Colonic mucosa (tissue), 4 donors: ENCODE measurements at regions not wholly inside any gene's neighbourhood (a gene's known extent, or its start where the extent isn't known, plus 50 kb on each side); places are given as distances from the start of the nearest gene placed in this dataset.

Experiments
- DNase-seq: peaks from one replicate; pipeline ENCODE4 v3.0.0-alpha.2; 2020
- H3K27ac ChIP-seq: fragments of 200-600 bp; one replicate; pipeline ENCODE4 v1.8.0; 2021
- H3K27me3 ChIP-seq: fragments of 200-600 bp; one replicate; pipeline ENCODE4 v1.8.0; 2021
- H3K36me3 ChIP-seq: fragments of 200-600 bp; one replicate; pipeline ENCODE4 v1.8.0; 2021
- H3K4me1 ChIP-seq: fragments of 200-600 bp; one replicate; pipeline ENCODE4 v1.8.0; 2021; ENCODE audit warnings: mild to moderate bottlenecking
- H3K4me3 ChIP-seq: fragments of 200-600 bp; one replicate; pipeline ENCODE4 v1.8.0; 2021
- H3K9ac ChIP-seq, 2 donors: one replicate each; pipeline ENCODE4 v1.7.0; 2013; ENCODE audit warnings: control low read depth in 2 of 2, low read depth in 2 of 2, low read length in 2 of 2
- H3K9me3 ChIP-seq: fragments of 200-600 bp; one replicate; pipeline ENCODE4 v1.8.0; 2021
- CTCF ChIP-seq: fragments of 200-600 bp; IDR thresholded peaks from one replicate; pipeline ENCODE4 v1.8.0; 2022; ENCODE audit warnings: antibody characterized with exemption, mild to moderate bottlenecking
- intact Hi-C: fragments of 100-400 bp; cut with DNase I; formaldehyde crosslinking; loops from one replicate; pipeline ENCODE4 v1.14.1; 2022
- donor health status: healthy.
- donor health status: DM: no; HTN: no; CAD: no.
- donor health status: DM: no; HTN: no; CAD: no.

- H3K9ac ChIP-seq: no peak overlapping the region
- H3K4me1 ChIP-seq: no peaks in the 10 kb centered on the region
- no peaks in the 10 kb centered on the region for H3K36me3 ChIP-seq
- no peaks in the 10 kb centered on the region for H3K9me3 ChIP-seq
- no peak overlapping the region for H3K27ac ChIP-seq
- no peaks in the 10 kb centered on the region for H3K27me3 ChIP-seq
- DNase-seq: no peak
- H3K4me3 ChIP-seq: no peak overlapping the region
- intact Hi-C loops: no loop called here
- no peak for TF ChIP-seq CTCF
Observed at GRCh38 chr13:111993691-111994090, 73.3 kb upstream of the SOX1 start.

GRCh38 chr13:111994578-111994977 is 72.4 kb upstream of the SOX1 start:
- no peaks in the 10 kb centered on the region for H3K27me3 ChIP-seq
- TF ChIP-seq CTCF: no peak
- H3K4me3 ChIP-seq: no peak overlapping the region
- H3K9ac ChIP-seq: no peak overlapping the region
- no peak for DNase-seq
- no peaks in the 10 kb centered on the region for H3K36me3 ChIP-seq
- intact Hi-C loops: no loop called here
- no peaks in the 10 kb centered on the region for H3K9me3 ChIP-seq
- no peaks in the 10 kb centered on the region for H3K4me1 ChIP-seq
- H3K27ac ChIP-seq: no peak overlapping the region

- Histone ChIP-seq H3K4me3 (no peak overlapping the region), H3K27me3 (no peaks in the 10 kb centered on the region), H3K9me3 (no peaks in the 10 kb centered on the region), H3K9ac (no peak overlapping the region), H3K36me3 (no peaks in the 10 kb centered on the region), H3K27ac (no peak overlapping the region), H3K4me1 (no peaks in the 10 kb centered on the region)
- DNase-seq: no peak
- TF ChIP-seq CTCF: no peak
- intact Hi-C loops: no loop called here
Observed at GRCh38 chr13:111999352-111999751, 67.6 kb upstream of the SOX1 start.

GRCh38 chr13:112000888-112001287 is 66.1 kb upstream of the SOX1 start:
- no peak overlapping the region for H3K9ac ChIP-seq
- H3K36me3 ChIP-seq: no peaks in the 10 kb centered on the region
- no peak overlapping the region for H3K27ac ChIP-seq
- no peak for DNase-seq
- no peaks in the 10 kb centered on the region for H3K9me3 ChIP-seq
- H3K27me3 ChIP-seq: no peaks in the 10 kb centered on the region
- TF ChIP-seq CTCF: no peak
- H3K4me3 ChIP-seq: no peak overlapping the region
- H3K4me1 ChIP-seq: no peaks in the 10 kb centered on the region
- intact Hi-C loops: no loop called here

- H3K27ac ChIP-seq: no peak overlapping the region
- H3K4me3 ChIP-seq: no peak overlapping the region
- no peaks in the 10 kb centered on the region for H3K9me3 ChIP-seq
- H3K36me3 ChIP-seq: no peaks in the 10 kb centered on the region
- no peak overlapping the region for H3K9ac ChIP-seq
- TF ChIP-seq CTCF: no peak
- intact Hi-C loops: no loop called here
- no peak for DNase-seq
- no peaks in the 10 kb centered on the region for H3K27me3 ChIP-seq
- no peaks in the 10 kb centered on the region for H3K4me1 ChIP-seq
Observed at GRCh38 chr13:112001571-112001970, 65.4 kb upstream of the SOX1 start.

GRCh38 chr13:112003396-112003795 is 63.6 kb upstream of the SOX1 start:
- Histone ChIP-seq H3K4me3 (no peak overlapping the region), H3K27me3 (no peaks in the 10 kb centered on the region), H3K9me3 (no peaks in the 10 kb centered on the region), H3K9ac (no peak overlapping the region), H3K36me3 (no peaks in the 10 kb centered on the region), H3K4me1 (no peaks in the 10 kb centered on the region), H3K27ac (no peak overlapping the region)
- no peak for DNase-seq
- TF ChIP-seq CTCF: no peak
- intact Hi-C loops: no loop called here
